Fibroblast of lung (primary cell): ENCODE measurements at regions not wholly inside any gene's neighbourhood (a gene's known extent, or its start where the extent isn't known, plus 50 kb on each side); places are given as distances from the start of the nearest gene placed in this dataset.

Experiments
- EZH2 ChIP-seq: IDR thresholded peaks from 2 replicates; pipeline ENCODE4 v1.5.1; 2012; ENCODE audit warnings: low read length, control low read depth, mild to moderate bottlenecking; ENCODE audit errors: missing control alignments
- TF ChIP-seq, protein P1 (sequence below), 2 donors: IDR thresholded peaks in 1 of 2; conservative IDR thresholded peaks in 1 of 2; 1 replicate in 1 of 2; 2 replicates in 1 of 2; pipeline ENCODE4 v1.5.1; 2011 to 2012; ENCODE audit warnings: low read length in 2 of 2, control low read depth in 1 of 2, inconsistent platforms in 1 of 2, low read depth in 1 of 2, mild to moderate bottlenecking in 1 of 2

- TF ChIP-seq, protein P1, sequence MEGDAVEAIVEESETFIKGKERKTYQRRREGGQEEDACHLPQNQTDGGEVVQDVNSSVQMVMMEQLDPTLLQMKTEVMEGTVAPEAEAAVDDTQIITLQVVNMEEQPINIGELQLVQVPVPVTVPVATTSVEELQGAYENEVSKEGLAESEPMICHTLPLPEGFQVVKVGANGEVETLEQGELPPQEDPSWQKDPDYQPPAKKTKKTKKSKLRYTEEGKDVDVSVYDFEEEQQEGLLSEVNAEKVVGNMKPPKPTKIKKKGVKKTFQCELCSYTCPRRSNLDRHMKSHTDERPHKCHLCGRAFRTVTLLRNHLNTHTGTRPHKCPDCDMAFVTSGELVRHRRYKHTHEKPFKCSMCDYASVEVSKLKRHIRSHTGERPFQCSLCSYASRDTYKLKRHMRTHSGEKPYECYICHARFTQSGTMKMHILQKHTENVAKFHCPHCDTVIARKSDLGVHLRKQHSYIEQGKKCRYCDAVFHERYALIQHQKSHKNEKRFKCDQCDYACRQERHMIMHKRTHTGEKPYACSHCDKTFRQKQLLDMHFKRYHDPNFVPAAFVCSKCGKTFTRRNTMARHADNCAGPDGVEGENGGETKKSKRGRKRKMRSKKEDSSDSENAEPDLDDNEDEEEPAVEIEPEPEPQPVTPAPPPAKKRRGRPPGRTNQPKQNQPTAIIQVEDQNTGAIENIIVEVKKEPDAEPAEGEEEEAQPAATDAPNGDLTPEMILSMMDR (conservative IDR thresholded peaks at IDR 0.05 in 1 of 2, IDR thresholded peaks at IDR 0.05 in 1 of 2; ENCODE audit: low read depth in 1 of 2, low read length in 2 of 2) = peak in 1 of 2 donors; percentile 23
- TF ChIP-seq EZH2 = no peak
These were observed 481.7 kb upstream of the NR5A2 start for GRCh38 chr1:199545780-199546179.
